ENCODE measurements at regions not wholly inside any gene's neighbourhood (a gene's known extent, or its start where the extent isn't known, plus 50 kb on each side); places are given as distances from the start of the nearest gene placed in this dataset.
"Not testable (repeated sequence)": the region's sequence is repeated elsewhere in the genome, so short reads cannot be mapped to it uniquely, and the experiment has no call there.

DNA sequence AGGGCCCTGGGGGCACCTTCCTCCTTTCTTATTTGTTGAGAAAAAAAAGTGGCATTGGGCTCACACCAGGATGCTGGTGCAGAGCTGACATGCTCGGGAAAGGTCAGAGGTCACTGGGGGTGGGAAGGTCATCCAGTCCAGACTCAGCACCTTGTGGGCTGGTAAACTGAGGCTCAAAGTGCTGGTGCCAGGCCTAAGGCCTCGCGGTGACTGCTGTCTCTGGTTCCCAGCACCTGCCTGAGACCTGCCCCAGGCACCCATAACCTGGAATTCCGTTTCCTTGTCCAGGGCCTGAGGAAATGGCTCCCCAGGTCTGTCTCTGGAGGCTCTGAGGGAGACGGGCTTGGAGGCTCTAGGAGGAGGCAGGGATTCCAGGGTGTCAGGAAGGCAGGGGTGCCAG, 521.0 kb downstream of the GOLGA6L6 start:
- H3K4me3 ChIP-seq (ENCODE audit: low read depth in 2 of 2, low read length in 1 of 2); CTCF ChIA-PET; H3K4me1 ChIP-seq (ENCODE audit: control insufficient read depth in 1 of 2, insufficient read depth in 2 of 2, low read depth in 1 of 2, low read length in 1 of 2); DNase-seq; H3K9me2 ChIP-seq; H3K4me2 ChIP-seq; H3K36me3 ChIP-seq (replicated peaks in 1 of 2; ENCODE audit: control insufficient read depth in 1 of 2, insufficient read depth in 2 of 2, low read length in 1 of 2); H3K9me3 ChIP-seq; H3K9ac ChIP-seq; H3K27me3 ChIP-seq (ENCODE audit: insufficient read depth); H3K27ac ChIP-seq (ENCODE audit: low read depth in 2 of 2, low read length in 1 of 2); H3F3A ChIP-seq (replicated peaks; ENCODE audit: insufficient read depth); H3K79me2 ChIP-seq (ENCODE audit: insufficient read depth); H2AFZ ChIP-seq (ENCODE audit: low read depth); POLR2A ChIA-PET; H4K20me1 ChIP-seq (ENCODE audit: insufficient read depth): not testable (repeated sequence)
- no CpG with 5 or more reads among the region's 5 CpGs for WGBS (ENCODE audit: low lambda C conversion rate)

DNA sequence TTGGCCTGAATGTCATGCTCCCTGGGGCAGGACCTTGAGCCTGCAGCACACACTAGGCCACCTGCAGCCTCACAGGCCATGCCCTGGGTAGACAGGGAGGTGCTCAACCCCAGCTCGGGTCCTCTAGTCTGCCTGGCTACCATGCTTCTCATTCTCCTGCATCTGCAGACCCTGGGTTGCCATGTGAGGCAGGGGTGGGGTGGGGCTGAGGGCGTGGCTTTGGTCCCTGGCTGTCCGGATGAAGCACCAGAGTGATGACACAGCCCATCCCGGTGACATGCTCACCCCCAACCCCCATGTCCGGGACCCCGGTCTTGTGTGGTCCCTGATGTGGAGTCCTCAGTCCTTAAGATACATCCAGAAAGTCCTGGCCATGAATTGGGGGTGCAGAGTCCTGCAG, 521.8 kb downstream of the GOLGA6L6 start:
- H4K20me1 ChIP-seq (ENCODE audit: insufficient read depth); H3F3A ChIP-seq (replicated peaks; ENCODE audit: insufficient read depth); H3K9me3 ChIP-seq; H3K4me3 ChIP-seq (ENCODE audit: low read depth in 2 of 2, low read length in 1 of 2); H3K9me2 ChIP-seq; H3K4me1 ChIP-seq (ENCODE audit: control insufficient read depth in 1 of 2, insufficient read depth in 2 of 2, low read depth in 1 of 2, low read length in 1 of 2); H2AFZ ChIP-seq (ENCODE audit: low read depth); CTCF ChIA-PET; H3K27ac ChIP-seq (ENCODE audit: low read depth in 2 of 2, low read length in 1 of 2); H3K79me2 ChIP-seq (ENCODE audit: insufficient read depth); H3K36me3 ChIP-seq (replicated peaks in 1 of 2; ENCODE audit: control insufficient read depth in 1 of 2, insufficient read depth in 2 of 2, low read length in 1 of 2); DNase-seq; H3K4me2 ChIP-seq; H3K9ac ChIP-seq; H3K27me3 ChIP-seq (ENCODE audit: insufficient read depth); POLR2A ChIA-PET: not testable (repeated sequence)
- WGBS (ENCODE audit: low lambda C conversion rate), result 0% methylated on average over 1 of the region's 6 CpGs

DNA sequence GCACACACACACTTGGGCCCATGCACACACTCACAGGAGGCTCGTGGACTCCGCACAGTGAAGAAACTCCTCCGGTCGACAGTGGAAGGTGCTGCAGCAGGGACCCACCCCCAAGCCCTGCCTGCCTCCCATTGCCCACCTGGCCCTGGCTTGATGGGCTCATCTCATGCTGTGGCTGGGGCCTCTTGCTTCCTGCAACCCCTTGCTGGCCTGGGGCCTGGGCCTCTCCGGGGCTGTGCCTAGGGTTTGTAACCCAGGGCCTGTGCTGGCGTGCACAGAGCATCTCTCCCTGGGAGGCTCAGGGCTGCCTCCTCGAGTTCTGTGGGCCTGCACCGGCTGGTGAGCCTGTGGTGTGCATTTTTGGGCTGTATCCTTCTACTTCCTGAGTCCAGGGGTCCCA, 524.0 kb downstream of the GOLGA6L6 start:
- H3K4me2 ChIP-seq; H3F3A ChIP-seq (replicated peaks; ENCODE audit: insufficient read depth); H3K4me3 ChIP-seq (ENCODE audit: low read depth in 2 of 2, low read length in 1 of 2); H3K4me1 ChIP-seq (ENCODE audit: control insufficient read depth in 1 of 2, insufficient read depth in 2 of 2, low read depth in 1 of 2, low read length in 1 of 2); H3K27me3 ChIP-seq (ENCODE audit: insufficient read depth); H3K9ac ChIP-seq; H3K9me2 ChIP-seq; POLR2A ChIA-PET; H3K79me2 ChIP-seq (ENCODE audit: insufficient read depth); CTCF ChIA-PET; H2AFZ ChIP-seq (ENCODE audit: low read depth); H3K36me3 ChIP-seq (replicated peaks in 1 of 2; ENCODE audit: control insufficient read depth in 1 of 2, insufficient read depth in 2 of 2, low read length in 1 of 2); H4K20me1 ChIP-seq (ENCODE audit: insufficient read depth); H3K9me3 ChIP-seq; DNase-seq; H3K27ac ChIP-seq (ENCODE audit: low read depth in 2 of 2, low read length in 1 of 2): not testable (repeated sequence)
- WGBS (ENCODE audit: low lambda C conversion rate), result no CpG with 5 or more reads among the region's 8 CpGs

DNA sequence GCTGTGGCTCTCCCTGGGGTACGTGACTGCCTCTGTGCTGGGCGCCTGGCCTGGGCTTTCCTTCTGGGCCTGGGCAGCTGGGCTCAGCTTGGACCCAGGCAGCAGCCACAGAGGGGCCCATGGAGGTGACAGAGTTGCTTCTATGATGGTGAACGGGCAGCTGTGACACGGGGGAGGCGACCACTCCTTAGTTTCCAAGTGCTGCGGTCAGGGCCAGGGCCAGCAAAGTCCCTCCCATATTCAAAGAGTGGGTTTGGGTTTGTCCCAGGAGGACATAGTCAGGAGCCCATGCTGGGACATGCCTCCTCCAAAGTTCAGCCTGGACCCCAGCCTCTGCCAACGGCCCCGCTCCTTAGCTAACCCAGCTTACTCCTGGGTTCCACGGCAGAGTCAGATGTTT, 524.7 kb downstream of the GOLGA6L6 start:
- 3% methylated on average over 4 of the region's 9 CpGs for WGBS (ENCODE audit: low lambda C conversion rate)
- H3K36me3 ChIP-seq (replicated peaks in 1 of 2; ENCODE audit: control insufficient read depth in 1 of 2, insufficient read depth in 2 of 2, low read length in 1 of 2); DNase-seq; H3K9ac ChIP-seq; H3K9me3 ChIP-seq; H3K27ac ChIP-seq (ENCODE audit: low read depth in 2 of 2, low read length in 1 of 2); H3K4me2 ChIP-seq; H3K79me2 ChIP-seq (ENCODE audit: insufficient read depth); H3K9me2 ChIP-seq; H3K27me3 ChIP-seq (ENCODE audit: insufficient read depth); H3K4me3 ChIP-seq (ENCODE audit: low read depth in 2 of 2, low read length in 1 of 2); H2AFZ ChIP-seq (ENCODE audit: low read depth); POLR2A ChIA-PET; H3K4me1 ChIP-seq (ENCODE audit: control insufficient read depth in 1 of 2, insufficient read depth in 2 of 2, low read depth in 1 of 2, low read length in 1 of 2); H3F3A ChIP-seq (replicated peaks; ENCODE audit: insufficient read depth); H4K20me1 ChIP-seq (ENCODE audit: insufficient read depth); CTCF ChIA-PET: not testable (repeated sequence)

DNA sequence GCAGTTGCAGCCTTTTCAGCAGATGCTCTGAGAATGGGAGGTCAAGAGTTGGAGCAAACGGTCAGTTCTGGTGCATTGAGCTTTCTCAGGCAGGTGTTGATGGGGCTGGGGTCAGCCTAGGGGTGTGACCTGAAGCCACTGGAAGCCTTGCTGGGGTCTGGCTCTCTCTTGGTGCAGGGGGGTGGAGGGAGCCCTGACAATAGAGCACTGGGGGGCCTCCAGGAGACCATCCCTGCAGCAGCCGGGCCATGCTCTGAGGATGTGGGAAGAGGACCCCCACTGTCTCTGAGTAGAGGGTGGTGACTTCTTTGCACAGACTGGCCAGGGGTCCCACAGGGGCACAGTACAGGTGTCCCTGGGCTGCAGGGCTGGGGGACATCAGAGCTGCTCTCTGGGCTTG, 528.8 kb downstream of the GOLGA6L6 start:
- H3K27ac ChIP-seq (ENCODE audit: low read depth in 2 of 2, low read length in 1 of 2); H3K4me3 ChIP-seq (ENCODE audit: low read depth in 2 of 2, low read length in 1 of 2); H2AFZ ChIP-seq (ENCODE audit: low read depth); DNase-seq; H3K4me1 ChIP-seq (ENCODE audit: control insufficient read depth in 1 of 2, insufficient read depth in 2 of 2, low read depth in 1 of 2, low read length in 1 of 2); CTCF ChIA-PET; H3K4me2 ChIP-seq; H3K27me3 ChIP-seq (ENCODE audit: insufficient read depth); POLR2A ChIA-PET; H3K9ac ChIP-seq; H3K9me3 ChIP-seq; H3K36me3 ChIP-seq (replicated peaks in 1 of 2; ENCODE audit: control insufficient read depth in 1 of 2, insufficient read depth in 2 of 2, low read length in 1 of 2); H3K9me2 ChIP-seq; H3K79me2 ChIP-seq (ENCODE audit: insufficient read depth); H3F3A ChIP-seq (replicated peaks; ENCODE audit: insufficient read depth); H4K20me1 ChIP-seq (ENCODE audit: insufficient read depth): not testable (repeated sequence)
- WGBS (ENCODE audit: low lambda C conversion rate), result 0% methylated on average over 1 of the region's 2 CpGs

DNA sequence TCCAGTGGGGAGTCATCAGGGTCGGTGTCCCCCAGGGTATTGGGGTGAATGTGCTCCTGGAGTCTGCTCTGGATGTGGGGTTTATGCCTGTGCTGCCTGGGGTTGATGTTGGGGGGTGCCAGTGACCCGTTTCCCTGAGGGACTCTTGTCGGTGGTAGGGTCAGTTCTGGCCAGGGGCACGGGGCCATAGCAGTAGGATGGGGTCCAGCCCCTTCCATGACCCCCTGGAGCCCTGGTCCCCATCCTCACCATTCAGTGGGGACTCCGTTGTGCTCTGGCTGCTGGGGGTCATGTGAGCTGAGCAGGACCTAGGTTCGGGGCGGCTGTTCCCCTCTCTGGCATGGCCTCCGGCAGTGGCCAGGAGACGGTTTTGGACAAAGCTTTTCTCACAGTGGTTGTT, 530.8 kb downstream of the GOLGA6L6 start:
- H4K20me1 ChIP-seq (ENCODE audit: insufficient read depth); CTCF ChIA-PET; H3K4me3 ChIP-seq (ENCODE audit: low read depth in 2 of 2, low read length in 1 of 2); H3K4me1 ChIP-seq (ENCODE audit: control insufficient read depth in 1 of 2, insufficient read depth in 2 of 2, low read depth in 1 of 2, low read length in 1 of 2); H3K9me3 ChIP-seq; DNase-seq; H3K4me2 ChIP-seq; H3K9ac ChIP-seq; H3K9me2 ChIP-seq; H3K27me3 ChIP-seq (ENCODE audit: insufficient read depth); H3K27ac ChIP-seq (ENCODE audit: low read depth in 2 of 2, low read length in 1 of 2); H3K79me2 ChIP-seq (ENCODE audit: insufficient read depth); H3F3A ChIP-seq (replicated peaks; ENCODE audit: insufficient read depth); H3K36me3 ChIP-seq (replicated peaks in 1 of 2; ENCODE audit: control insufficient read depth in 1 of 2, insufficient read depth in 2 of 2, low read length in 1 of 2); H2AFZ ChIP-seq (ENCODE audit: low read depth); POLR2A ChIA-PET: not testable (repeated sequence)
- WGBS (ENCODE audit: low lambda C conversion rate), result 5% methylated on average over 3 of the region's 9 CpGs

DNA sequence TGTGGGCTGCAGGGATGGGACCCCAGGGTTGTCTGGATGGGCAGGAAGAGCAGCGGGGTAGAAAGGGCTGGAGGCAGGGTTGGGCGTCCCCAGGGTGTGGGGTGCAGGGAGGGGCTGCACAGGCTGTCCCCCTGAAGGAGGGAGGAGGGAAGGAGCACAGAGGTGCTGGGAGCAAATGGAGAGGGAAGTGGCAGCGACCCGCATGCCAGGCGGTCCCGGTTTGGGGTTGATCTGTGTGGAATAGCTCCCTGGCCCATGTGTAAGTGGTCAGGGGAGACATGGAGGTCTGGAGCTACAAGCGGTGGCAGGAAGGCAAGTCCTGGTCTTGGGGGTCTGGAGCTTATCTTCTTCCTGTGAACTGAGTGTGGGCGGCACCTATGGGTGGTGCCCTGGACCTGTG, 532.0 kb downstream of the GOLGA6L6 start:
- H3K9me3 ChIP-seq; H3K9ac ChIP-seq; POLR2A ChIA-PET; H4K20me1 ChIP-seq (ENCODE audit: insufficient read depth); H3K4me3 ChIP-seq (ENCODE audit: low read depth in 2 of 2, low read length in 1 of 2); H3F3A ChIP-seq (replicated peaks; ENCODE audit: insufficient read depth); H3K36me3 ChIP-seq (replicated peaks in 1 of 2; ENCODE audit: control insufficient read depth in 1 of 2, insufficient read depth in 2 of 2, low read length in 1 of 2); H3K4me1 ChIP-seq (ENCODE audit: control insufficient read depth in 1 of 2, insufficient read depth in 2 of 2, low read depth in 1 of 2, low read length in 1 of 2); CTCF ChIA-PET; H3K9me2 ChIP-seq; H3K27me3 ChIP-seq (ENCODE audit: insufficient read depth); H2AFZ ChIP-seq (ENCODE audit: low read depth); H3K27ac ChIP-seq (ENCODE audit: low read depth in 2 of 2, low read length in 1 of 2); H3K79me2 ChIP-seq (ENCODE audit: insufficient read depth); H3K4me2 ChIP-seq; DNase-seq: not testable (repeated sequence)
- WGBS (ENCODE audit: low lambda C conversion rate), result no CpG with 5 or more reads among the region's 8 CpGs
